ENCODE measurements at regions not wholly inside any gene's neighbourhood (a gene's known extent, or its start where the extent isn't known, plus 50 kb on each side); places are given as distances from the start of the nearest gene placed in this dataset.

GRCh38 chr6:167210375-167211294 is 52.9 kb upstream of the GPR31 start:
- Histone ChIP-seq H3K4me1 (ENCODE audit: control insufficient read depth, insufficient read depth, low read length) (no peaks in the 10 kb centered on the region), H3K36me3 (ENCODE audit: control insufficient read depth, insufficient read depth, low read length) (no peaks in the 10 kb centered on the region), H3K9me3 (ENCODE audit: control insufficient read depth, insufficient read depth, low read depth, low read length) (no peaks in the 10 kb centered on the region), H3K4me3 (ENCODE audit: low read depth in 2 of 2, low read length in 2 of 2) (no peak overlapping the region), H3K27me3 (ENCODE audit: control insufficient read depth, insufficient read depth, low read length) (no peaks in the 10 kb centered on the region), H3K27ac (ENCODE audit: low read length) (no peak overlapping the region)
- ATAC-seq (peak; percentile 36; the same call in 1 of the 2 replicates), DNase-seq (ENCODE audit: low read depth, low spot score) (no peak)
- POLR2A ChIA-PET, result no interaction called here
- TF ChIP-seq TCF7L2 (IDR thresholded peaks at IDR 0.05; ENCODE audit: low read depth, low read length) (no peak), REST (IDR thresholded peaks at IDR 0.05; ENCODE audit: insufficient read depth in 1 of 2, low read depth in 2 of 2, low read length in 1 of 2) (no peak), SIN3A (IDR thresholded peaks at IDR 0.05; ENCODE audit: borderline replicate concordance, insufficient read depth, low read depth, low read length) (no peak), CTCF (IDR thresholded peaks at IDR 0.05) (no peak), POLR2AphosphoS5 (IDR thresholded peaks at IDR 0.05; ENCODE audit: low read depth, low read length) (no peak)
- in situ Hi-C loops (cut with HindIII; ENCODE audit: low pct_unique_long_range_greater_than_20kb, low sequenced_read_pairs) (no loop called here), intact Hi-C loops (cut with micrococcal nuclease; ENCODE audit: unreplicated experiment) (no loop called here)
- no TSS peak for BruUV-seq (replicated peaks)
- CTCF ChIA-PET, result no interaction called here

- no peak for DNase-seq (ENCODE audit: low read depth, low spot score)
- no peak overlapping the region for H3K4me3 ChIP-seq (ENCODE audit: low read depth in 2 of 2, low read length in 2 of 2)
- no peaks in the 10 kb centered on the region for H3K27me3 ChIP-seq (ENCODE audit: control insufficient read depth, insufficient read depth, low read length)
- in situ Hi-C loops (cut with HindIII; ENCODE audit: low pct_unique_long_range_greater_than_20kb, low sequenced_read_pairs), result no loop called here
- no peak overlapping the region for H3K27ac ChIP-seq (ENCODE audit: low read length)
- no peaks in the 10 kb centered on the region for H3K9me3 ChIP-seq (ENCODE audit: control insufficient read depth, insufficient read depth, low read depth, low read length)
- ATAC-seq, result no peak
- POLR2A ChIA-PET, result no interaction called here
- CTCF ChIA-PET, result no interaction called here
- H3K4me1 ChIP-seq (ENCODE audit: control insufficient read depth, insufficient read depth, low read length), result no peaks in the 10 kb centered on the region
- intact Hi-C loops (cut with micrococcal nuclease; ENCODE audit: unreplicated experiment), result no loop called here
- TF ChIP-seq TCF7L2 (IDR thresholded peaks at IDR 0.05; ENCODE audit: low read depth, low read length), result no peak
- no peak for TF ChIP-seq CTCF (IDR thresholded peaks at IDR 0.05)
- TF ChIP-seq SIN3A (IDR thresholded peaks at IDR 0.05; ENCODE audit: borderline replicate concordance, insufficient read depth, low read depth, low read length), result no peak
- no peak for TF ChIP-seq POLR2AphosphoS5 (IDR thresholded peaks at IDR 0.05; ENCODE audit: low read depth, low read length)
- no peak for TF ChIP-seq REST (IDR thresholded peaks at IDR 0.05; ENCODE audit: insufficient read depth in 1 of 2, low read depth in 2 of 2, low read length in 1 of 2)
- no peaks in the 10 kb centered on the region for H3K36me3 ChIP-seq (ENCODE audit: control insufficient read depth, insufficient read depth, low read length)
- BruUV-seq (replicated peaks), result no TSS peak
These were observed 53.5 kb upstream of the GPR31 start for GRCh38 chr6:167211295-167211648.

Measured in Panc1 (cell line).